Endodermal cell (in vitro differentiated cells): ENCODE measurements at regions not wholly inside any gene's neighbourhood (a gene's known extent, or its start where the extent isn't known, plus 50 kb on each side); places are given as distances from the start of the nearest gene placed in this dataset.

Source experiments
- DNase-seq: peaks from one replicate; pipeline ENCODE4 v3.0.0-alpha.2; 2017
- H3K27ac ChIP-seq: 2 replicates; pipeline ENCODE4 v1.5.1; 2013; ENCODE audit warnings: mild to moderate bottlenecking, low read depth, low read length, moderate library complexity
- H3K27me3 ChIP-seq: 2 replicates; pipeline ENCODE4 v1.6.1; 2013; ENCODE audit warnings: mild to moderate bottlenecking, low read length, moderate library complexity; ENCODE audit not compliant: insufficient read depth, control insufficient read depth, poor library complexity, severe bottlenecking
- H3K36me3 ChIP-seq: 2 replicates; pipeline ENCODE4 v1.7.0; 2013; ENCODE audit warnings: mild to moderate bottlenecking, low read length, moderate library complexity; ENCODE audit not compliant: control insufficient read depth, insufficient read depth
- H3K4me1 ChIP-seq: one replicate; pipeline ENCODE4 v1.7.0; 2013; ENCODE audit warnings: low read length; ENCODE audit not compliant: control insufficient read depth, insufficient read depth
- H3K4me3 ChIP-seq: 2 replicates; pipeline ENCODE4 v1.5.1; 2013; ENCODE audit warnings: mild to moderate bottlenecking, low read length, moderate library complexity
- H3K9ac ChIP-seq: 2 replicates; pipeline ENCODE4 v1.6.1; 2013; ENCODE audit warnings: mild to moderate bottlenecking, low read length, moderate library complexity; ENCODE audit not compliant: poor library complexity, severe bottlenecking; ENCODE audit errors: extremely low read depth
- H3K9me3 ChIP-seq: 2 replicates; pipeline ENCODE4 v1.6.1; 2013; ENCODE audit warnings: mild to moderate bottlenecking, low read length, moderate library complexity; ENCODE audit not compliant: control insufficient read depth
- H3K27ac Mint-ChIP-seq: 2 replicates; pipeline ENCODE4 v1.8.0; 2020; ENCODE audit warnings: mixed read lengths
- H3K27me3 Mint-ChIP-seq: 2 replicates; pipeline ENCODE4 v1.8.0; 2021; ENCODE audit warnings: mild to moderate bottlenecking, mixed read lengths; ENCODE audit not compliant: insufficient read depth
- H3K36me3 Mint-ChIP-seq: 2 replicates; pipeline ENCODE4 v1.8.0; 2020; ENCODE audit warnings: low read depth, mixed read lengths
- H3K4me1 Mint-ChIP-seq: 2 replicates; pipeline ENCODE4 v1.8.0; 2020; ENCODE audit warnings: mixed read lengths
- H3K4me3 Mint-ChIP-seq: 2 replicates; pipeline ENCODE4 v1.8.0; 2020; ENCODE audit warnings: mild to moderate bottlenecking, moderate library complexity, mixed read lengths
- H3K9me3 Mint-ChIP-seq: 2 replicates; pipeline ENCODE4 v1.8.0; 2020; ENCODE audit warnings: mild to moderate bottlenecking, mixed read lengths
- WGBS, 2 experiments: methylation state at CpG; one replicate each; pipeline versions ENCODE4 v1.1.5 to v1.1.7; 2013; ENCODE audit warnings: missing lambda C conversion rate in 2 of 2, mixed read lengths in 1 of 2; ENCODE audit not compliant: insufficient coverage in 1 of 2, insufficient read length in 1 of 2; 5-methylcytosine and 5-hydroxymethylcytosine counted together
- TF ChIP-seq, protein P1 (sequence below): fragments of 200-600 bp; sonication (generic); conservative IDR thresholded peaks from 2 replicates; pipeline ENCODE4 v1.5.0; 2021; ENCODE audit warnings: antibody characterized with exemption, mild to moderate bottlenecking

DNA sequence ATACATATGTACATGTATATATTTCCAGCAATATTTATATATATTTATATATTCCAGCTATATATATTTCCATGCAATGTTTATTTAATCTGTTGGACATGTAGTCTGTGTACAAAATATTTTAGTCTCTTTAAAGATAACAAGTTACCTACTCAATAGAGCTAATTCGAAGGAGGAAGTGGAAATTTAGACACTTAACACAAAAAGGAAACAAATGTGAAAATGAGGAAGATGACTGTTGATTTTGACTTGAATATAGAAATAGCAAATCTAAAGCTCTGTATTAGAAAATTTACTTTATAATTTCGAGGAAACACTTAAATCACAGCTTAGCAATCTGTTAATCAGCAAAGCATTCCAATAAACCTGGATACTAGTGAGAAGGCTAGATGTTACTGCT is 1064.4 kb downstream of the PCDH7 start:
- no peaks in the 10 kb centered on the region for H3K27me3 ChIP-seq
- peaks cover 31% of the 10 kb centered on the region for H3K9me3 ChIP-seq
- 92% methylated on average over 2 of the region's 2 CpGs; no CpG with 5 or more reads in 1 of the 2 experiments for WGBS, 2 experiments
- Mint-ChIP-seq H3K4me1 (peaks cover 19% of the 10 kb centered on the region), H3K27me3 (no peaks in the 10 kb centered on the region), H3K4me3 (no peak overlapping the region), H3K27ac (no peak overlapping the region), H3K9me3 (peaks cover 16% of the 10 kb centered on the region), H3K36me3 (no peaks in the 10 kb centered on the region)
- no peak for DNase-seq
- H3K4me3 ChIP-seq: no peak overlapping the region
- no peak overlapping the region for H3K9ac ChIP-seq
- TF ChIP-seq, protein P1, sequence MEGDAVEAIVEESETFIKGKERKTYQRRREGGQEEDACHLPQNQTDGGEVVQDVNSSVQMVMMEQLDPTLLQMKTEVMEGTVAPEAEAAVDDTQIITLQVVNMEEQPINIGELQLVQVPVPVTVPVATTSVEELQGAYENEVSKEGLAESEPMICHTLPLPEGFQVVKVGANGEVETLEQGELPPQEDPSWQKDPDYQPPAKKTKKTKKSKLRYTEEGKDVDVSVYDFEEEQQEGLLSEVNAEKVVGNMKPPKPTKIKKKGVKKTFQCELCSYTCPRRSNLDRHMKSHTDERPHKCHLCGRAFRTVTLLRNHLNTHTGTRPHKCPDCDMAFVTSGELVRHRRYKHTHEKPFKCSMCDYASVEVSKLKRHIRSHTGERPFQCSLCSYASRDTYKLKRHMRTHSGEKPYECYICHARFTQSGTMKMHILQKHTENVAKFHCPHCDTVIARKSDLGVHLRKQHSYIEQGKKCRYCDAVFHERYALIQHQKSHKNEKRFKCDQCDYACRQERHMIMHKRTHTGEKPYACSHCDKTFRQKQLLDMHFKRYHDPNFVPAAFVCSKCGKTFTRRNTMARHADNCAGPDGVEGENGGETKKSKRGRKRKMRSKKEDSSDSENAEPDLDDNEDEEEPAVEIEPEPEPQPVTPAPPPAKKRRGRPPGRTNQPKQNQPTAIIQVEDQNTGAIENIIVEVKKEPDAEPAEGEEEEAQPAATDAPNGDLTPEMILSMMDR: no peak
- H3K36me3 ChIP-seq: no peaks in the 10 kb centered on the region
- peaks cover 4% of the 10 kb centered on the region for H3K4me1 ChIP-seq
- H3K27ac ChIP-seq: no peak overlapping the region

DNA sequence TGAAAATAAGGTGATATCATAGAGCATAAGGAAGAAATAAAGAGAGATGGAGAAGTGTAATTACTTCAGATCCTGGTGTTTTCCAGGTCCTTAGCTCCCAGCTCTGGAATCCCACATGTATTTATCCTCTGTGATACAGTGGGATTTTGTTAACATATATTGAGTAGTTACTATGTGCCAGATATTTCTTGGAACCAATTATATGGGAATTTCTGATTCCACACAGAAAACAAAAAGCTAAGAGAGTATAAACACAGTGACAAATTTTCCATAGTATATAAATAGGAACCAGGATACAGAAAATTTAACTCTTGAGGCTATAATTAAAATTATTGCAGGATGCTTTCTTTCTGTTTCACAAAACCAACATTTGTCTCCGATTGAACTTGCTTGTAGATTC is 1067.5 kb downstream of the PCDH7 start:
- no peak overlapping the region for H3K4me3 Mint-ChIP-seq
- H3K27me3 ChIP-seq: no peaks in the 10 kb centered on the region
- no peak overlapping the region for H3K27ac ChIP-seq
- H3K4me1 ChIP-seq: peaks cover 4% of the 10 kb centered on the region
- H3K27ac Mint-ChIP-seq: no peak overlapping the region
- DNase-seq: no peak
- WGBS, 2 experiments: 74 to 82% methylated on average over 1 of the region's 1 CpG
- TF ChIP-seq, protein P1: no peak
- H3K4me3 ChIP-seq: no peak overlapping the region
- H3K9me3 Mint-ChIP-seq: peaks cover 6% of the 10 kb centered on the region
- no peaks in the 10 kb centered on the region for H3K36me3 Mint-ChIP-seq
- H3K9ac ChIP-seq: no peak overlapping the region
- peaks cover 3% of the 10 kb centered on the region for H3K27me3 Mint-ChIP-seq
- peaks cover 11% of the 10 kb centered on the region for H3K9me3 ChIP-seq
- no peaks in the 10 kb centered on the region for H3K36me3 ChIP-seq
- H3K4me1 Mint-ChIP-seq: peaks cover 19% of the 10 kb centered on the region

DNA sequence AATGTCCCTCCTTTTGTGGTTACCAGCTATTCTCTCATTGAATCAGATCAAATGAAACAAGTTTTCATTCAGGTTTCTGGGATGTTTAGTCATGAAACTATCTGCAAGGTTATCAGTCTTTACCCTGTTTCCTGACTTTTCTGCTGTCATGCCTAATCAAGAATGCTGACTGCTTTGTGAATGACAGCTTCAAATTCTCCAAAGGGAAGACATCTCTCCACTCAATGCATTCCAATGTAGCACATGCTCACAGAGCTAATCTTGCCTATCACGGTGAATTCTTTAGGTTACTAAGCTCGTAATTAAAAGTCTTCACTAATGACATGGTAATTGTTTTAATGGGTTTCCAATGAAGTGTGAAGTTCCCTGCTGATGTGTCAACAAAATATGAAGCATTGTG is 1068.5 kb downstream of the PCDH7 start:
- Histone ChIP-seq H3K9ac (no peak overlapping the region), H3K27me3 (no peaks in the 10 kb centered on the region), H3K4me3 (no peak overlapping the region), H3K36me3 (no peaks in the 10 kb centered on the region), H3K9me3 (peaks cover 1% of the 10 kb centered on the region), H3K27ac (no peak overlapping the region), H3K4me1 (peaks cover 4% of the 10 kb centered on the region)
- DNase-seq: peak; percentile 58
- H3K27me3 Mint-ChIP-seq: peaks cover 3% of the 10 kb centered on the region
- no peak overlapping the region for H3K27ac Mint-ChIP-seq
- 7 to 20% methylated on average over 2 of the region's 2 CpGs for WGBS, 2 experiments
- H3K4me3 Mint-ChIP-seq: no peak overlapping the region
- no peaks in the 10 kb centered on the region for H3K9me3 Mint-ChIP-seq
- TF ChIP-seq, protein P1: no peak
- H3K36me3 Mint-ChIP-seq: no peaks in the 10 kb centered on the region
- peaks cover 19% of the 10 kb centered on the region for H3K4me1 Mint-ChIP-seq
